Nephron (organoid): ENCODE measurements at regions not wholly inside any gene's neighbourhood (a gene's known extent, or its start where the extent isn't known, plus 50 kb on each side); places are given as distances from the start of the nearest gene placed in this dataset.

Experiments
- H3K27ac Mint-ChIP-seq, 3 experiments: 2 replicates each; pipeline ENCODE4 v1.8.0; 2020; ENCODE audit warnings: mixed read lengths in 3 of 3, mild to moderate bottlenecking in 2 of 3, moderate library complexity in 1 of 3
- H3K27me3 Mint-ChIP-seq: 2 replicates; pipeline ENCODE4 v1.8.0; 2021; ENCODE audit warnings: low read depth, mild to moderate bottlenecking, moderate library complexity, mixed read lengths
- H3K36me3 Mint-ChIP-seq: 2 replicates; pipeline ENCODE4 v1.8.0; 2020; ENCODE audit warnings: low read depth, mixed read lengths
- H3K4me1 Mint-ChIP-seq: 2 replicates; pipeline ENCODE4 v1.8.0; 2020; ENCODE audit warnings: mixed read lengths
- H3K4me3 Mint-ChIP-seq, 3 experiments: 2 replicates each; pipeline ENCODE4 v1.8.0; 2020; ENCODE audit warnings: mild to moderate bottlenecking in 3 of 3, mixed read lengths in 3 of 3, moderate library complexity in 2 of 3
- H3K9me3 Mint-ChIP-seq: 2 replicates; pipeline ENCODE4 v1.8.0; 2020; ENCODE audit warnings: mixed read lengths
- TF ChIP-seq, protein P1 (sequence below), 3 experiments: fragments of 200-600 bp; sonication (generic); IDR thresholded peaks; one replicate each; pipeline ENCODE4 v1.5.0; 2021; ENCODE audit warnings: antibody characterized with exemption in 3 of 3; ENCODE audit not compliant: unreplicated experiment in 3 of 3

DNA sequence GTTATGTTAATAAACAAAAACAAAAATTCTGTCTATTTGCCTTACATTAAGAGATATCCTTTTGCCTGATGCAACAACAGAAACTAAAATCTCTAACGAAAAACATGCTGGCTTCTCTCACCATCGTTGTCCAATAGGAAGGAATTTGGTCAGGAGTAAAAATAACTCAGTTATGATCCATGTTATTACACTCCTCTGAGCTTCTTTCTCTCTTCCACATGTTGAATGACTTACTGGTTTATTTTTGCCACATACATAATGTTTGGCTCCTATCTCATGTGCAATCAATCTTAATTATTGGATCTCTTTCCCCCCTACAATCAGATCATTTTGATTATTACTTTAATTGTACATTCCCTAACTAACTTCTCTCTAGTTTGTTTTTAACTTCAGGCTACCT is 688.4 kb downstream of the USP25 start:
- peak overlapping the region in 2 of 3 experiments; percentile 90 to 94 for H3K4me3 Mint-ChIP-seq
- H3K27me3 Mint-ChIP-seq, result no peaks in the 10 kb centered on the region
- peak overlapping the region; percentile 99 for H3K27ac Mint-ChIP-seq
- H3K36me3 Mint-ChIP-seq, result no peaks in the 10 kb centered on the region
- no peaks in the 10 kb centered on the region for H3K9me3 Mint-ChIP-seq
- TF ChIP-seq, protein P1, sequence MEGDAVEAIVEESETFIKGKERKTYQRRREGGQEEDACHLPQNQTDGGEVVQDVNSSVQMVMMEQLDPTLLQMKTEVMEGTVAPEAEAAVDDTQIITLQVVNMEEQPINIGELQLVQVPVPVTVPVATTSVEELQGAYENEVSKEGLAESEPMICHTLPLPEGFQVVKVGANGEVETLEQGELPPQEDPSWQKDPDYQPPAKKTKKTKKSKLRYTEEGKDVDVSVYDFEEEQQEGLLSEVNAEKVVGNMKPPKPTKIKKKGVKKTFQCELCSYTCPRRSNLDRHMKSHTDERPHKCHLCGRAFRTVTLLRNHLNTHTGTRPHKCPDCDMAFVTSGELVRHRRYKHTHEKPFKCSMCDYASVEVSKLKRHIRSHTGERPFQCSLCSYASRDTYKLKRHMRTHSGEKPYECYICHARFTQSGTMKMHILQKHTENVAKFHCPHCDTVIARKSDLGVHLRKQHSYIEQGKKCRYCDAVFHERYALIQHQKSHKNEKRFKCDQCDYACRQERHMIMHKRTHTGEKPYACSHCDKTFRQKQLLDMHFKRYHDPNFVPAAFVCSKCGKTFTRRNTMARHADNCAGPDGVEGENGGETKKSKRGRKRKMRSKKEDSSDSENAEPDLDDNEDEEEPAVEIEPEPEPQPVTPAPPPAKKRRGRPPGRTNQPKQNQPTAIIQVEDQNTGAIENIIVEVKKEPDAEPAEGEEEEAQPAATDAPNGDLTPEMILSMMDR (IDR thresholded peaks at IDR 0.05; ENCODE audit: unreplicated experiment in 3 of 3), result no peak
- H3K4me1 Mint-ChIP-seq, result peaks cover 19% of the 10 kb centered on the region

DNA sequence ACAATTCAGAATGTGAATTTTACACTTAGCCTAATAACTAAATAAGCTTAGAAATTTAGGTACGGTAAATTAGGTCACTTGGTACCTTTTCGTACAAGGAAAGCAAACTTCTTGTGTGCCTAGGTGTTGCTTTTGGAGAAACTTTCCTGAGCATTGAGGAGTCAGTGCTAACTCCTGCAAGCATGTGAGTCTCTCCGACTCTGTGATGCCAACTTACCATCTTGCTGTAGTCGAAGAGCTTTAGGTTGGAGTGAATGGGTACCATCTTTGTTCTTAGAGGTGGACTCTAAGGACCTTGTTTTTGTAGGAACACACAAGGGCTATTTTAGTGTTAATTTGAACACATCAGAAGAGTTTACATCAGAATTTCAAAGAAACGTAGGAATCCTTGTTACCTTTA is 688.9 kb downstream of the USP25 start:
- TF ChIP-seq, protein P1 (IDR thresholded peaks at IDR 0.05; ENCODE audit: unreplicated experiment in 3 of 3), result no peak
- H3K27me3 Mint-ChIP-seq, result no peaks in the 10 kb centered on the region
- H3K4me3 Mint-ChIP-seq, result peak overlapping the region; percentile 81 to 94 (median 90)
- no peaks in the 10 kb centered on the region for H3K36me3 Mint-ChIP-seq
- peak overlapping the region; percentile 99 for H3K27ac Mint-ChIP-seq
- H3K9me3 Mint-ChIP-seq, result no peaks in the 10 kb centered on the region
- H3K4me1 Mint-ChIP-seq, result peaks cover 19% of the 10 kb centered on the region

GRCh38 chr21:16419188-16419921 is 689.6 kb downstream of the USP25 start:
- peak overlapping the region; percentile 99 for H3K27ac Mint-ChIP-seq
- H3K9me3 Mint-ChIP-seq, result no peaks in the 10 kb centered on the region
- peaks cover 25% of the 10 kb centered on the region for H3K4me1 Mint-ChIP-seq
- H3K36me3 Mint-ChIP-seq, result no peaks in the 10 kb centered on the region
- H3K4me3 Mint-ChIP-seq, result peak overlapping the region; percentile 81 to 94 (median 90)
- no peaks in the 10 kb centered on the region for H3K27me3 Mint-ChIP-seq
- TF ChIP-seq, protein P1 (IDR thresholded peaks at IDR 0.05; ENCODE audit: unreplicated experiment in 3 of 3), result no peak

- H3K4me1 Mint-ChIP-seq, result peaks cover 33% of the 10 kb centered on the region
- H3K9me3 Mint-ChIP-seq, result no peaks in the 10 kb centered on the region
- peak overlapping the region; percentile 81 to 94 (median 90) for H3K4me3 Mint-ChIP-seq
- peak overlapping the region; percentile 99 for H3K27ac Mint-ChIP-seq
- H3K36me3 Mint-ChIP-seq, result no peaks in the 10 kb centered on the region
- TF ChIP-seq, protein P1 (IDR thresholded peaks at IDR 0.05; ENCODE audit: unreplicated experiment in 3 of 3), result no peak
- no peaks in the 10 kb centered on the region for H3K27me3 Mint-ChIP-seq
Measured at GRCh38 chr21:16420031-16420724, 690.4 kb downstream of the USP25 start.

- Mint-ChIP-seq H3K27ac (peak overlapping the region; percentile 46 to 72 (median 52)), H3K4me1 (peaks cover 41% of the 10 kb centered on the region)
Measured at GRCh38 chr21:16421007-16421406, 691.2 kb downstream of the USP25 start.

More at GRCh38 chr21:16421007-16421406, 691.2 kb downstream of the USP25 start:
- Mint-ChIP-seq H3K36me3 (no peaks in the 10 kb centered on the region), H3K9me3 (no peaks in the 10 kb centered on the region), H3K4me3 (peak overlapping the region; percentile 56 to 94 (median 90)), H3K27me3 (no peaks in the 10 kb centered on the region)
- TF ChIP-seq, protein P1 (IDR thresholded peaks at IDR 0.05; ENCODE audit: unreplicated experiment in 3 of 3), result no peak
